HG03139 (cell line): ENCODE measurements at regions not wholly inside any gene's neighbourhood (a gene's known extent, or its start where the extent isn't known, plus 50 kb on each side); places are given as distances from the start of the nearest gene placed in this dataset.

Experiments used
- ATAC-seq: cut with Tn5 transposase; IDR thresholded peaks from one replicate; pipeline ENCODE4 v1.9.1; 2021; ENCODE audit not compliant: unreplicated experiment

GRCh38 chr2:56693501-56693900, 509.7 kb downstream of the CCDC85A start:
- no peak for ATAC-seq

GRCh38 chr2:56703001-56703400, 519.2 kb downstream of the CCDC85A start:
- no peak for ATAC-seq

- ATAC-seq = no peak
Observed at GRCh38 chr2:56705713-56706112, 521.9 kb downstream of the CCDC85A start.

- ATAC-seq = no peak
Observed at GRCh38 chr2:56707218-56707617, 523.4 kb downstream of the CCDC85A start.

- no peak for ATAC-seq
Observed at GRCh38 chr2:56707650-56708049, 523.9 kb downstream of the CCDC85A start.

DNA sequence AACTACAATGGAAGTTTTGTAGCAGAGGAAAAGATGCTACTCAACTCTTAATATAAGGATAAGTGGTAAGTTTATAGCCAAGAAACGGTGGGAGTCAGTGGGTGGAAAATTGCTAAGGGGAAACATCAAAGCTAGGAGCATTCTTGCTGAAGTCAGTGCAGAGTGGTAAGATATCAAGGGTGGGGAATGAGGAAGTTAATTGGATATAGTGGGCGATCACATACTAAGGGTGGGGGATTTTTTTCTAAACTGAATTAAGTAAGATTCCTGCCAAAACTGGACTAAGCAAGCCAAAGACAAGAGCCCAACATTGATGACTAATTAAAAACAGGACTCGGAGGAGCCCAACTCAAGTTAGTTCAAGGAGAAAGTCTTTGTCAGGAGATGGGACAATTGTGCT, 525.4 kb downstream of the CCDC85A start:
- no peak for ATAC-seq

DNA sequence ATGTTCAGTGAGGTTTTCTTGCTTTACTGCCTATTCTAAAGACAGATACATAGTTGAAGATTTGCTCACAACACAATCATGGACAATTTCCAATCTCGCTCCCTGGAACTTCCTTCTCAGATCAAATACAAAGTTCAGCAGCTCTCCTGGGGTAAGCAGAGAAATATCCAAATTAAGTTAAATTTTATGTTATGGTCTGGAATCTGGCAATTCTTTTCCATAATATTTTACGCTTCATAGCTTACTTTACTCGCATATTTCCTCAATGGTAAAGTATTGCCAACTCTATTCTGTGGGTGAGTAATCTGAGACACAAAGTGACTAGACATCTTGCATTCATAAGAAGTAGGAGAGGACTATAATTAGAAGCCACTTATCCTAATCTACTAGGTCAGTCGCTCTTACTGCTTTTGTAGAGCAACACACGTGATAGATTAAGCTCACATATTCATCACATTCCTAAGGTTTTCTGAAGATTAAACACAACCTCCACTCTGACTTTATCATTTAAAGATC, 529.4 kb downstream of the CCDC85A start:
- ATAC-seq = no peak

GRCh38 chr2:56713978-56714377, 530.2 kb downstream of the CCDC85A start:
- no peak for ATAC-seq

DNA sequence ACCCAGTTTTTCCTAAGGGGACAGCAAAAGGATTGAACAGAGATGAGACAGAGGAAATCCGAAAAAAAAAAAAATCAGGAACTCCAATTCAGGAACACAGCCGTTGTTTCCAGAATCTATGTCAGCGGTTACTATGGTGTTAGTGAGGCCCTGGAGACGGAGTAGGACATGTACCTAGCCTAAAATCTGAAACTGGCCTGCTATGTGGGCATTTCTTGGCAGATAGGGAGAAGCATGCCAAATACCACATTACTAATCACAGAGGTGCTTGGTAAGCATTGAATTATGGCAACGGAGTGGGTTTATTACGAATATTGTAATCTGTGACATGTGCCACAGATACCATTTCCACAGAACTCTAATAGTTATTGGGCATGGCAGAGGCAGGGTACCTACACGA, 530.6 kb downstream of the CCDC85A start:
- no peak for ATAC-seq

DNA sequence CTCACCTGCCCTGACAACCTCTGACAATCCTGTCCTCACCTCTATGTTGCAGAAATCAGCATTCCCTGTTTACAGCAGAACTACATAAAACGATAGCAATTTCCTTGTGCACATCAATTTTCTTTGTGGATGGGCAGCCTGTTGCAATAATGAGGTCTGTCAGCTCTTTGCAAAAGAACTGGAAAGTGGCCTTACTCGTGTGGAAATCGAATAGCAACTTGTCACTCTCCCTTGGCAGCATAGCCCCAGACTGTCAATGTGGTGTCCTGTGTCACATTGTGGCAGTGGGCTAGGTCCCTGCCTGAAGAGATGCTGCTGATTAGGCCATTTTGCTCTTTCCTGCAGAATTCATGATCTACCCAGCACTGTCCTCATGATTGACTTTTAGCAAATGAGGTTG, 531.9 kb downstream of the CCDC85A start:
- no peak for ATAC-seq

GRCh38 chr2:56718413-56718812, 534.6 kb downstream of the CCDC85A start:
- ATAC-seq = no peak

- no peak for ATAC-seq
Observed at GRCh38 chr2:56729212-56729611, 545.4 kb downstream of the CCDC85A start.

GRCh38 chr2:56732946-56733345, 549.2 kb downstream of the CCDC85A start:
- ATAC-seq = no peak

DNA sequence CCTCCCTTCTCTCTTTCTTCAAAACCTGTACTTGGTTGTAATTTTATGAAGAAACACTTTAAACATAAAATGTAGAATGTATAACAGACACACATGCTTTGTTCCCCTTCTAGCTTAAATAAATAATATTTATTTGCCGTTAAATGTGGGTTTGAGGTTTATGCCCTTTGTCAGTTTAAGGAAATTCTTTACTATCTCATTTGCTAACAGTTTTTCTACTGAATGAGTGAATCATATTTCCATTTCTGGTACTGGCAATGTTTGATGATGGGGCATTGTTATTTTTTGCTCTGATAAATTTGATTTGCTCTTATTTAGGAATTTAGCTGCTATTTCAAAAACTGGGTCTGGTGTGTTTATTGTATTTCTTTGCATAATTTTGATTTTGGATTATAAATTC, 555.6 kb downstream of the CCDC85A start:
- no peak for ATAC-seq

DNA sequence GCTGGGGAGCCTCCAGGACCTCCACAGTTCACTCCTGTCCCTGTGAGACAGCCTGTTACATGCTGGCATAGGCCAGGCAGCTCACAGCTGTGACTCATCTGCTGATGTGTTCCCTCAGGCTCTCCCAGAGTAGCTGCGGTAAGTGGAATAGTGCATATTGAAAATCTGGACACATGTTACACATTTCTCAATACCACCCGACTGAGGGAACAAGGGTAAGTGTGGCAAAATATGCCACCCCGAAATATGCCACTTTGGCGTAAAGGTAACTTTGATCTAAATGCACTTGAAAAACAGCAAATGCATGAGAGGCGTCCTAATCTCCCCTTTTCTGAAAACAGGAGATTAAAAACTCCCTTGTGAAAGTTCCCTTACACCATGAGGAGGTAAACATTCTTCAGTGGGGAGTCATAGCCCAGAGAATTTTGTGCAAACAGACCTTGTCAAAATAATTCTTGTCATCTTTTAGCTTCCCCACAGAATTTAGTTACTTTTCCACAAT, 557.9 kb downstream of the CCDC85A start:
- ATAC-seq = no peak

DNA sequence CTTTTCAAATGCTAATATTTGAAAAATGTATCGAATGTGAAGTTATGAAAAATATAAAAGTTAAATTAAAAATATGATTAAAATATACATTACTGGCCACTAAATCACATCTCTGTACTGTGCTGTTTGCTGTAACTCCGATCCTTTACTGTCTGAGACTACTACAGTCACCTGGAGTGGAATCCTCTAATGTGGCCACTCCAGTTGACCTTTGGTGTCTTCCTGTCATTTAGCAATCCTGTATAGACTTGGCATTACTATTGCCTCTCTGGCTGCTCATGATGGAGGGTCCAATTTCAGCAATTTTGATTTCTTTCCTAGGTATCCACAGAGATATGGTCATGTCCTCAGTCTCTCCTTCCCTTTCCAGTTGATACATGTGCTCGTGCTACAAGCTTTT, 560.0 kb downstream of the CCDC85A start:
- no peak for ATAC-seq

- no peak for ATAC-seq
Observed at GRCh38 chr2:56749152-56749752, 565.5 kb downstream of the CCDC85A start.

GRCh38 chr2:56753182-56753581, 569.4 kb downstream of the CCDC85A start:
- ATAC-seq = no peak

DNA sequence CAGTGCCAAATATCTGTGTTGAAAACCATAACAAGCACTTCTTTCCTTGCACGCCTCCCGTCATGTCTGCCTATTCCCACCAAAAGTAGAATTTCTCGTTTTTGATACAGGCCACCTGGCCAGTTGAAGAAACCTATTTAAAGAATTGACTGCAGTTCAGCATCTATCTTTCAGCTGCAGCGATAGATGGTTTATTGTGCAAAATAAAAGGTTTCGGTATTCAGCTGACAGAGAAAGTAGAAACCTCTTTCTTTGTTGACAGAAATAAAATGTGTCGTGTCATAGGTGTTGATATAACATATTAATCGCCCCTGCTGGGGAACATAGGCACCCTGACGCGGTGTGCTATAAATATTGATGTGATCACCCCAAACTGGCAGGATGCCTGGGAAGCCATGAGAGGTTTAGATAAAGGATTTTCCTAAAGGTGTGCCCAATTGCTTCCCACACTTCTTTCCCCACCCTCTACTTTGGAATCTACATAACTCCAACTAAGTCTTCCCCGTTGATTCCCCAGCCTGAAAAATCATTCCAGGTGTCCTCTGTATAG, 570.4 kb downstream of the CCDC85A start:
- no peak for ATAC-seq

- no peak for ATAC-seq
Observed at GRCh38 chr2:56754627-56755026, 570.8 kb downstream of the CCDC85A start.

DNA sequence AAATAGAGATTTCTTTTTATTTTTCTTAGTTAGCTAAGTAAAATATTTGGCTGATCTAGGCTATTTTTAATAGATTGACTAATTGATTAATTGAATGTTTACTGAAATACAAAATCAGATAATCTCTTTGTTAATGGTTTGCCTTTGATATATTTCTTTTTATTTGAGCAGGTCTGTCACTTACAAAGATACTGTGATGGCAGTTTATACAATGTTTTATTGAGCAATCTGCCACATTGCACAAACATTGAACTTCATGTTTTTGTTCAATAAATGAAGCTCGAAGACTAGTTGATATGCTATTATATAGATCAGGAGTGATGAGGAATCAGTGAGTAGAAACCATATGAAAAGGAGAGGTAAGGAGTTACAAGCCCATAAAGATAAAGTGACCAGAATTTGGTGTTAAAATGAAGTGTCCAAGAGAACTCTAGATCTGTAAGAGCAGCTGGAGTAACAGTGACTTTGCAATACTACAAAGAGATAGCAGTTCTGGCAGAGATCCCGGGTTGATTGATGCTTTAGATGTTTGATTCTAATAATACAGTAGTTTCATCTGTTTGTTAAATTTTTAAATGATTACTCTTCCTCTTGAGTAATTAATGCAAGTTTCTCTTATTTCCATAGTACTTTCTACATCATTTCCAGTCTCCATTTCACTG, 574.2 kb downstream of the CCDC85A start:
- ATAC-seq = no peak

DNA sequence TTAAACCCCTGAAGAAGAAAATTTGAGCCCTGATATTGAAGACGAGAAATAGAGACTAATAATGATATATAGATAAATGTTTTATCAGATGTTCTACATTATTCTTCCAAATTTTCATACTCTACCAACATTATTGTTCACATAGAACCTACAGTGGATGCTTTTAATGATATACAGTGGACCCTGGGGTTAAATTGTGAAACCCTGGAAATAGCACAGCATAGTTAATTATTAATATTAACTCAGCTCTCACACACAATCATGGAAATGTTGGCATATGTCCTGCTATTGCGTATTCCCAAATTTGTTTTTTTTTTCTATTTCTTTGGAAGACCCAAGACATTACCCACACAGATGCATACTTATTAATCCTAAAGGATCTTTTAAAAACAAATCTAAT, 579.9 kb downstream of the CCDC85A start:
- ATAC-seq = no peak
